Erythroblast (primary cell): ENCODE measurements at regions not wholly inside any gene's neighbourhood (a gene's known extent, or its start where the extent isn't known, plus 50 kb on each side); places are given as distances from the start of the nearest gene placed in this dataset.

Experiments
- DNase-seq, 2 experiments: peaks; one replicate each; lab custom pipeline; 2025; lab: John Stamatoyannopoulos, UW
- GATA1 ChIP-seq: IDR thresholded peaks from 2 replicates; pipeline ENCODE4 v1.6.1; 2011; ENCODE audit warnings: low read depth, mild to moderate bottlenecking, control low read depth, low read length, moderate library complexity
- POLR2A ChIP-seq: IDR thresholded peaks from 2 replicates; pipeline ENCODE4 v1.6.1; 2011; ENCODE audit warnings: mild to moderate bottlenecking, low read length

DNA sequence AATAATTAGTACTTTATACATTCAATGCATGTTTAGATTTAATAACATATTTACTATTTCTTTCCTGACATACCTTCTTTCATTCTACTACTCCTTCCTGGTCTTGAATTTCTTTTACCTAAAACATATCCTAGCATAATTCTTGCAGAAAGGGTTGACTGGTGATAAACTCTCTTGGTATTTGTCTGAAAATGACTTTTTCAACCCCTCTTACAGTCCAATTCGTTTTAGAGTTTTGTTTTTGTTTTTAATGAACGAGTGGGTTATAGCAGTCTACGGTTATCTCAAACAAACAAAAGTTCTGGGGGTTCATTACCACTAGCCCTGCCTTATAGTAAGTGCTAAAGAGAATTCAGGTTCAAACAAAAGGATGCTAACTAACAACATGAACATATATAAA lies 69.6 kb upstream of the ALDH1B1 start:
- no peak for TF ChIP-seq GATA1
- no peak for TF ChIP-seq POLR2A
- no peak for DNase-seq

GRCh38 chr9:38319496-38320173 lies 72.9 kb upstream of the ALDH1B1 start:
- no peak for DNase-seq
- TF ChIP-seq GATA1 (no peak), POLR2A (no peak)

DNA sequence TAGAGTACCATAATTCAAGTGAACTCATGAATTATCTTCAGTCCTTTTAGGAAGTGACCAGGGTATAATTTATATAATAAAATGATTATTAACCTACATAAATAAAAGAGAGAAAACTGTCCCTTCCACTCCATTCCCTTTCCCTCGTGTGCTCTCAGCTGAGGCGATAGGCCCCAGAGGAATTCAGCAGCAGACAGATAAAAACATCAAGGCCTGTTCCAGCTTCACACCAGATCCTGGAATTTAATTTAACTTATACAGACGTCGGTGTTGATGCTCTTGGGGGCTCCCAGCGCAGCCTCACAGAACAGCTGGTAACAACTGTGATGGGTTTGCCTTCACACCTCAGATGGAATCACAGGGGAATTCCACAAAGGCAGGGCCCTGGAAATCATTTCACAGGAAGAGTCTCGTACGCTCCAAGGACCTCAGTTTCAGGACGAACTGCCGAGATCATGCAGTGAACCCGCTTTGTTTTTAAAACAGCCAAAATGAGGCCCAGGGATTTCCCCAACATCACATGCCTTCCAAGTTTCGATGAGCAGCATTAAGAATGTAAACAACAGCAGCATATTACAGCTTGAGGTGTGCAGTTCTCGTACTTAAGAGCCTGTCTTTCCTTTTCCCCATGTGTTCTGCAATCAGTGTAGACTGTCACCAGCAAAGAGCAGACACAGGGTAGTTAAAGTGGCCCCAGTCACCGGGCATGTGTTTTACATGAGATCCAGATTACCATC lies 73.6 kb upstream of the ALDH1B1 start:
- no peak for DNase-seq
- TF ChIP-seq GATA1 (no peak), POLR2A (no peak)

DNA sequence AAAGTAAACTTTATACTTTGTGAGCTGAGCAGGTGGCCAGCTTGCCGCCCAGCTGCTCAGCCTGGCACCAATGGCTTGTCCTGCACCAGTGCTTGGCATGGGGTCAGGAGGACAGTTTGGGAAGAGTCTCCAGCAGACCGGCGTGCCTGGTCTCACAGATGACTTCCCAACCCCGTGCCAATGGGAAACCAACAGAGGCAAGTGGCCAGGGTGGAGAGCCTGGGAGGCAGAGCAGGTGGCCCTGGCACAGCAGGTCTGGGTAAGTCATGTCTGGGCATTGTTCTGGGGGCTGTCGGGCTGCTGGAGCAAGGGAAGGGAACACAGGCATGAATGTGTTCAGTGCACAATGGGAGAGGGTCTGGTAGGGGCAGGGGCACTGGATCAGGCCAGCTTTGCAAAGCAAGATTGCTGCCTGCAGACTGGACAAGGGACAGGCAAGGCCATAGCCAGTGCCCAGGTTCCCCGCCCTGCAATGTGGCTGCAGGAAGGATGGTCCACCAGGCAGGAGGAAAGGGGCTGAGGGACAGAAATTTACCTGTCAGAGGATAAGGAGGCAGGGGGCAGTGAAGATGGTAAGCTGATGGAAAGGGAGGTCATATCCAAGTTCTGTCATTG lies 76.2 kb upstream of the ALDH1B1 start:
- TF ChIP-seq GATA1 (no peak), POLR2A (no peak)
- DNase-seq = no peak

DNA sequence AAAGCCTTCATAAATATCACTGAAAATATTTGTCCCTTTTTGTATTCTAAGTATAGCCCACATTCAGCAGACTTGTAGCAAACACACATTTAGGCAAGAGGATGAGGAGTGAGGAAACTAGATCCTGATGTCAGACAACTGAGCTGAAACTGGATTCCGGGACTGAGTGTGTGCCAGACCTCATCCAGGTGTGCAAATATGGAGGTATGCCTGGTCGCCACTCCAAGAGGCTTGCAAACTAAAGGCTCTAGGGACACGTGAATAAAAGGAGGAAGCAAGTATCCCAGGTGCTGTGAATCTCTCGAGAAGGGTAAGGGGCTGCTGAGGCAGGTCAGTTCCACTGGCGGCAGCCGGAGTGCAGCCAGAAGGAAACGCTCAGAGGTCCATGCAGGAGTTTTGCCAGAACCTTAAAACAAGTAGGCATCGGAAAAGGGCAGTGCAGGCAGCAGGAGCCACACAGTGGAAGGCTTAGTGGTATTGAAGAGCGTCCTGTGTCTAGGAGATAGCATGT lies 77.4 kb upstream of the ALDH1B1 start:
- DNase-seq = no peak
- TF ChIP-seq POLR2A (no peak), GATA1 (no peak)

- DNase-seq = no peak
- TF ChIP-seq GATA1 = no peak
- TF ChIP-seq POLR2A = no peak
These were observed 79.1 kb upstream of the ALDH1B1 start for GRCh38 chr9:38313421-38313820.

DNA sequence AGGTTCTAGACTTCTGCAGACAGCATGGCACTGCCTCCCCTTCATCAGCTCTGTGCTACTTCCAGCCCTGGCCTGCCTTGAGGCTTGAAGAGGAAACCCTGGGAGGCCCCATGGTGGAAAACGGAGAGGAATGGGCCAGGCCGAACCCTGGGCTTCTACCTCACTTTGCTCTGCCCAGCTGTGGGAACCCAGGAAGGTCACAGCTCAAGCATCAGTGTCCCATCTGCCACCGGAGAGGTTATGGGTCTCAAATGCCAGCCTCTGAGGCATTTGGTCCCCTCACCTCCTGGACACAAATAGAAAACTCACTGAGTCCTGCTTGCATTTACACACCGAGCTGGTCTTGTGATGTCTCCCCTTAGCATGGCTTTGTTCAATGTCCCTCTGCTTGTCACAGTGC lies 80.1 kb upstream of the ALDH1B1 start:
- DNase-seq = no peak
- TF ChIP-seq GATA1 (no peak), POLR2A (no peak)

GRCh38 chr9:38311382-38312270 lies 80.9 kb upstream of the ALDH1B1 start:
- TF ChIP-seq POLR2A (no peak), GATA1 (no peak)
- DNase-seq = no peak

- no peak for TF ChIP-seq POLR2A
- no peak for TF ChIP-seq GATA1
- no peak for DNase-seq
These were observed 82.9 kb upstream of the ALDH1B1 start for GRCh38 chr9:38309324-38310195.

- TF ChIP-seq GATA1 = no peak
- TF ChIP-seq POLR2A = no peak
- DNase-seq = no peak
These were observed 84.4 kb upstream of the ALDH1B1 start for GRCh38 chr9:38308136-38308535.

DNA sequence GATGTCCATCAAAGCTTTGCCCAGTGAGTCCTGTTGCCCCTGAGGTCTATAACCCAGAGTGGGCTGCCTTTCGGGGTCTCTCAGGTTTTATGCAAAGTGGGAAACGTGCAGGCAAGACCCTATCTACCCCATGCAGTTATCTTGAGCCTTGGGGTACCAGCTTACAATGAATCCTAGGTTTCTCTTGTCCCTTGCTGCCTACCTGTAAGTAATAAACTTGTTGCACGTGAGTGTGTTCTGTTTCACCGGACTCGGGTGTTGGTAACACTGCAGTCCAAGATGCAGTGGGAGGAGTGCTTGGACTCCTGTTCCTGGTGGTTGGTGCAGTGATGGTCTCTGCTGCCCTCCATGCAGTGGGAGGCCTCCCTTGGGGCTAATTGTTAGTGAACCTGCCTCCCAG lies 85.6 kb upstream of the ALDH1B1 start:
- TF ChIP-seq POLR2A (no peak), GATA1 (no peak)
- DNase-seq = no peak

DNA sequence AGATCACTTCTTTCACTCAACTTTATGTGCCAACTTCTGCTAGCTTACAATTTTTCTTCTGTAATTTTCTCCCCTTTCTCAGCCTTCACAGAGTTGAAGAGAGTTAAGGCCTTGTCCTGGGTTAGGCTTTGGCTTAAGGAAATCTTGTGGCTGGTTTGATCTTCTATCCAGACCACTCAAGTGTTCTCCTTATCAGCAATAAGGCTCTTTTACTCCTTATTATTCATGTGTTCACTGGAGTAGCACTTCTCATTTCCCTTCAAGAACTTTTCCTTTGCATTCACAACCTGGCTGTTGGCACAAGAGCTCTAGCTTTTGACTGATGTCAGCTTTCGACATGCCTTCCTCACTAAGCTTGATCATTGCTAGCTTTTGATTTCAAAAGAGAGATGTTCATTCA lies 86.9 kb upstream of the ALDH1B1 start:
- DNase-seq = no peak
- TF ChIP-seq POLR2A (no peak), GATA1 (no peak)
